Epithelial cell of proximal tubule (primary cell): ENCODE measurements at regions not wholly inside any gene's neighbourhood (a gene's known extent, or its start where the extent isn't known, plus 50 kb on each side); places are given as distances from the start of the nearest gene placed in this dataset.
A peak's percentile ranks its signal among the peaks of the same experiment; 100 is the strongest.

ENCODE experiments used
- DNase-seq: peaks from one replicate; pipeline ENCODE4 v3.0.0-alpha.2; 2011; ENCODE audit warnings: low read depth
- H3K4me3 ChIP-seq: 2 replicates; pipeline ENCODE4 v1.5.1; 2011; ENCODE audit warnings: low read depth, mild to moderate bottlenecking, low read length
- CTCF ChIP-seq: conservative IDR thresholded peaks from 2 replicates; pipeline ENCODE4 v1.5.1; 2012; ENCODE audit warnings: low read depth, mild to moderate bottlenecking, low read length

- no peak for TF ChIP-seq CTCF
Measured at GRCh38 chr12:67765776-67766766, 117.5 kb downstream of the DYRK2 start.

GRCh38 chr12:67772267-67773169 lies 124.0 kb downstream of the DYRK2 start:
- no peak for TF ChIP-seq CTCF
- no peak for DNase-seq
- no peak overlapping the region for H3K4me3 ChIP-seq

More at GRCh38 chr12:67765776-67766766, 117.5 kb downstream of the DYRK2 start:
- no peak overlapping the region for H3K4me3 ChIP-seq
- DNase-seq = peak; percentile 26

GRCh38 chr12:67773896-67774295 lies 125.4 kb downstream of the DYRK2 start:
- no peak for TF ChIP-seq CTCF
- no peak for DNase-seq
- no peak overlapping the region for H3K4me3 ChIP-seq

- TF ChIP-seq CTCF = no peak
- H3K4me3 ChIP-seq = no peak overlapping the region
- DNase-seq = no peak
Measured at GRCh38 chr12:67774983-67775587, 126.5 kb downstream of the DYRK2 start.

GRCh38 chr12:67780580-67781084 lies 132.1 kb downstream of the DYRK2 start:
- DNase-seq = no peak
- no peak for TF ChIP-seq CTCF
- H3K4me3 ChIP-seq = no peak overlapping the region

GRCh38 chr12:67782573-67782972 lies 134.0 kb downstream of the DYRK2 start:
- no peak for DNase-seq
- TF ChIP-seq CTCF = no peak
- no peak overlapping the region for H3K4me3 ChIP-seq
